Hepatic stellate cell (primary cell): ENCODE measurements at regions not wholly inside any gene's neighbourhood (a gene's known extent, or its start where the extent isn't known, plus 50 kb on each side); places are given as distances from the start of the nearest gene placed in this dataset.

Experiments
- DNase-seq: peaks from one replicate; pipeline ENCODE4 v3.0.0; 2011; ENCODE audit warnings: low spot score

- no peak for DNase-seq
Measured at GRCh38 chr10:106467506-106467905, 697.0 kb downstream of the SORCS1 start.

- DNase-seq = no peak
Measured at GRCh38 chr10:106457522-106457921, 707.0 kb downstream of the SORCS1 start.

DNA sequence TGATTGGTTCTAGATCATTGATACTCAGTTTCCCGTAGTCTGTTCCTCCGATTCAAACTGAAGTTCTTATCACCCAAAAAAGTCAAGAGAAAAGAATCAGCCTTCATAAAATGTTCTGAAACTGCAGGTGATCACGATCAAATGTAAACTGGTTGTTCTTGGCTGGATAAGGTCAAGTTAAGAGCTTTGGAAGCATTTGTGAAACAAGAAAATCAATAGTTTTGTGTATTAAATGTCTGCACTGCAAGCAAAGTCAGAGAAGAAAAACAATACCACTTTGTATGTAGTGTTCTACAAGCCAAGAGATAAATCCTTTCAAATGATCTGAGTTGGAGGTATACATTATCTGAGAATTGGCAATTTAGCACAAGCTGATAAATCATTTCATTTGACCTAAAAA, 710.3 kb downstream of the SORCS1 start:
- no peak for DNase-seq

- no peak for DNase-seq
Measured at GRCh38 chr10:106450966-106451365, 713.5 kb downstream of the SORCS1 start.

DNA sequence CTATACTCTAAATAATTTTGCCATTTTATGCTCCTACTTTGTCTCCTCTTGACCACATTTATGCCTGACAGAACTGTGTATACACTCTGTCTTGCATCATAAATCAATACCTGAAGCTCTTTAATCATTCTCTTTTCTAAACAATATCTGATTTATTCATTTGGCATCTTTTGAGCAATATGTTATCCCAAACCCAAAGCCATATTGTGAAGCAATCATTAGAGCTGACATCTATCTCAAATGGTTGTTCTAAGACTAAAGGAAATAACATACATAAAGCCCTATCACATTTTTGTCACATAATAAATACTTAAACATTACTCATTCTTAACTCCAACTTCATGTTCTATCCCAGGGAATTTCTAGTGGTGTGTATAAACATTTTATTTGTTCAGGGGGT, 717.6 kb downstream of the SORCS1 start:
- DNase-seq = no peak

DNA sequence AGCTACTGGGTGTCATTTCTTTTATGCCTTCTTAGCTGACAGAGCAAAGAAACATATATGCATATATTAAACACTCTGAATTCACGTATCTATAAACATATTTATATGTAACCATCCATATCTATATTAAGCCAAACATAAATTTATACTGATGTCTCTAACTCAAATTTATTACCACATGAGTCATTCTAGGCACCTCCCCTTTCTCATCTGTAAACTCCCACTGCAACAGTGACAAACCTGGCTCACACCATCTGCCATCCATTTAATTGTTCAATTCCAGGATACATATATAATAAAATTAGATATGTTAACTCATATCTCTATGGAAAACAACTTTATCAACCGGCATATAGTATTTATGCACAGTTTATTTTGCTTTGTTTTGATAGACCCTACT, 722.3 kb downstream of the SORCS1 start:
- no peak for DNase-seq

DNA sequence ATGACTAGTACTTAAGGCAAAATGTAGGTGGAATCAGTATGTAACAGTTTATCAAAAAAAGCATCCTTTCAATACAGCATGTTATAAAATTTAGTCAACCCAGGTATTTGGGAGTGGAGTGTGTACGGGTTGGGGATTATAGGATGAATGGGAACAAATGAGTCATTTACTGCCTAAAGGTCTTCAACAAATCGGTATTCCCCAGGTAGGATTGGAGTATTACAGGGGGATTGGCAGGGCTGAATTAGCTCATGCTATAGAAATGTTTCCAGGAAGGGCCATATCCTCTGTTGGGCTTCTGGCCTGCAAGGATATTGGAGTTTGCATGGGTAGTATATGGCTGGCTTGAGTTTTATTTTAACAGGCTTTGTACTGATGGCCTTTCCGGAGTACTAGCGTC, 723.7 kb downstream of the SORCS1 start:
- DNase-seq = no peak

DNA sequence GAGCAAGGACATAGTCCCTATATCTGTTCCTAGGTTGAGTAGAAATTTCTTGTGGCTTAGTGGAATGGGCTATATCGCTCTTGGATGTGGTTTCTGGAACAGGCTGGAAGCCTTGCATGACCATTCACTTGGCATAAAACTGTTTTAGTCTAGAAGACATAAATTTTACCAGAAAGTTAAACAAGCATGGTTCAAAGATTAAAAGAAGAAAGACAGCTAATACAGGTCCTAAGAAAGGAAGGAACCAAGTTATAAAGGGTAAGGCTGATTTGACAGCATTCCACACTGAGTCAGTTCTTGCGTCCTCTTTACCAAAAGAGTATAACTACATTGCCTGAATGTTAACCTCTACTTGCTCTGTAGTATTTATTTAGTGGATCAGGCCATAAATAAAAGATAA, 724.2 kb downstream of the SORCS1 start:
- no peak for DNase-seq

DNA sequence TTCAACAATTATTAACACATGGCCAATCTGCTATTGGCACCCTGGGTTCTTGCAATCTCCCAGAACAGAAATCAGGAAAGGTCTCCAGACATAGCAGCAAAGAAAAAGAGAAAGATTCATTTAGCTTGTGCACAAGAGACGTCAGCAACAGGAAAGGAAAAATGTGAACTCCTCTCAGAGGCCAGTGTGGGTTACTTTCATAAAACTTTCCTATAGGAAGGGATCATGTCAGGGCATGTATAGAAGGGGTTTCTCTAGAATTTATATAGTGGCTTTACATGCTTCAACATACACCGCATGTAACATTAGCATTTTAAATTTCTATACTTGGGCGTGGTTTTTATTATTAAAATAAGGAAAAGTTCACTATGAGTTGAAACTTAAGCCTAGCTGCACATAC, 725.1 kb downstream of the SORCS1 start:
- no peak for DNase-seq

DNA sequence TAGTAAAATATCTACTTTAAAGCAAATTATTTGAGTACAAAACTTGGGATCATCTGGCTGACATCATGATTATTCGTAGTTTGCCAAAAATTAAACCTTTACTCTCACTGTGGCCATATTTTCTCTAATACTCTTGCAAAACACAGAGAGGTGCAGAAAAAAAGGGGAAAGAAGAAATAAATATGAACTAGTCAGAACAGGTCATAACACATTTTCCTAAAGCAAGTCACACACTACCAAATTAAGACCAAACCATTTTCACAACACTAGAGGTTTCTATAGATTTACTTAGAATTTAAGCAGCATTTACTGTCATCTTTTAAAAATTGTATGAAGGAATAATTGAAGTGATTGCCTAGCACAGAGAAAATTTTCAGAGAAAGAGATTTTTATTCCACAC, 726.1 kb downstream of the SORCS1 start:
- DNase-seq = no peak

DNA sequence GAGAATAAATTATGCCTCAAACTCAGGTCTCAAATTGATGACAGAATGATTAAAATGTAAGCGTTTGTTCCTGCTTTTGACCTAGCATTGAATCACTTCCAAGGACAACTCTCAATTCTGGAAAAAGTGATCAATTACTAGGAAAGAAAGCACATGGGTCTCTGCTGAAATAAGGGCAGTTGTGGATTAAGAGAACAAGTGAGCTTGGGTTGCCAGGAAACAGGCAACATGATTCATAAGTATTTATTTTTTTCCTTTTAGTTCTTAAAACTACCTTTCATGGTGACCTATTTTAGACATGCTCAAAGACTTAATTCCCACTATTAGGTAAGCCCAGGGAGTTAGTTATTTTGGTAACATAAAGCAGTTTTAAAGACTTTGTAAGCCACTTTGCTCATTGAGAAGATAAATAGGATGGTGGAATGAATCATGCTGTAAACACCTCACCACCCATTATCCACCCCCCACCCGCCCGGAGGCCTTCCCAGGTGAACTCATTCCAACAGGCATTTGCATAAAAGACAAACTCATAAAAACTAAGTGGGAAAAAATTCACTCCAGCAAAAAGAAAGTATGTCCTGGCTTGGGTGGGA, 728.3 kb downstream of the SORCS1 start:
- no peak for DNase-seq

- no peak for DNase-seq
Measured at GRCh38 chr10:106435081-106435480, 729.4 kb downstream of the SORCS1 start.

- DNase-seq = no peak
Measured at GRCh38 chr10:106424981-106425380, 739.5 kb downstream of the SORCS1 start.

DNA sequence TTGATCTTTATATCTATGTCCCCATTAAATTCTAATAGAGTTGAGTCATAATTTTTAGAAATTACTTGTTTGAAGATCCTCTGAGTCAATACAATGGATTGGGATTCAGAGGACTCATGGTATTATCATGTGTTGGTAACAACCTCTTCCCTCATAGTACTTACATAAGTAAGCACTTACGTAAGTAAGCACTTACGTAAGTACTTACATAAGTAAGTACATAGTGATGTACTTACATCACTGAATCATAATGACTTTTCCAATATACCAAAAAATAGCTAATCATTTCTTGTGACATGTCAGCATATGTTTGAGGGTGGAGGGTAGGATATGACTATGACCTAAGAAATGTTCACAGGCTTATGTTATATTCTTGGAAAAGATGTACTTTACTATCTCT, 740.5 kb downstream of the SORCS1 start:
- peak; percentile 8 for DNase-seq

DNA sequence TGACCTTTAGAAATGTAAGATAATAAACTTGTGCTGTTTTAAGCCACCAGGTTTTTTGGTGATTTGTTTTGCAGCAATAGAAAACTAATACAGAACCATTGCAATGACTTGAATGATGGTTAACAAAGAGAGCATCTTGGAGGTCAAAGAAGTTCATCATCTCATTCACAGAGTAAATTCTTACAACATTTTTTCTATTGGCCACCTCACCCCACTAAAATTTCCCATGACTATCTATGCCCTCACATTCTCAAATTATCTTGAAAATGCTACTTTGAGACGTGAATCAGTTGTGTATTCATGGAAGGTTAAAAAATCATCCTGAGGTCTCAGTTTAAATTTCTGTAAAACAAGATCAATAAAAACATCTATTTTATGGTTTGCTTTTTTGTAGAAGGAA, 754.2 kb downstream of the SORCS1 start:
- no peak for DNase-seq

DNA sequence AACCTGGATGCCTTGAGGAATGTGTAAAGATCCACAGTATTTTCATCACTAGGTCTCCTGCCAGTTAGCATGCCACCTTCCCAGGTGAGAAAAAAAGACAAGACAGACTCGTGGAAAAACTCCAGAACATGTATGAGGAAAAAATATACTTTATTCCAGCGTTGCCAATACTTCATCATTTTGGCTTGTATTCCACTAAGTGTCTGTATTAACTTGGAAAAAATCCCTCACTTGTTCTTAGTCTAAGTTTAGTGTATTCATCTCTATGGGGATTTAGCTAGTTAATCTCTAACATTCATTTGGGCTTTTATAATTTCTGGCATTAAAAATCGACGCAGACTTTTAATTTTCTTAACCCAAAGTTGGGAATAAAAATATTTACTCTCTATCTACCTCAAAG, 759.4 kb downstream of the SORCS1 start:
- DNase-seq = no peak

- DNase-seq = no peak
Measured at GRCh38 chr10:106402458-106402857, 762.0 kb downstream of the SORCS1 start.

- DNase-seq = no peak
Measured at GRCh38 chr10:106401967-106402366, 762.5 kb downstream of the SORCS1 start.

DNA sequence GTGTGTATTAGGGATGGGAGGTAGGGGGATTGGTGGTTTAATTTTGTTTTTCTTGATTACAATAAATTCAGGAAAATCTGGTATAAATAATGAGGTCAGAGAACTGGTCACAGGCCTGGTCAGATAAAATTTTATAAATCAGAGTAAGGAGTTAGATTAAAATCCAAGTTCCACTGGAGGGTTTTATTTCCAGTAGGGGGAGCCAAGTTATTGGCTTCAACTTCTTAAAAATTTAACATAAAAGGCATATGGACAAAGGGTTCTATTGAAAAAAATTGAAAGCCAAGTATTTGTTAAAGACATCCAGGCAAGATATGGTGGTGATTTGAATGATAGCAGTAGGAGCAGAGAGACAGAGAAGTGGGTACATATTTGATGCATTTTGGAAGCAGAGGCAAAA, 763.3 kb downstream of the SORCS1 start:
- DNase-seq = no peak

DNA sequence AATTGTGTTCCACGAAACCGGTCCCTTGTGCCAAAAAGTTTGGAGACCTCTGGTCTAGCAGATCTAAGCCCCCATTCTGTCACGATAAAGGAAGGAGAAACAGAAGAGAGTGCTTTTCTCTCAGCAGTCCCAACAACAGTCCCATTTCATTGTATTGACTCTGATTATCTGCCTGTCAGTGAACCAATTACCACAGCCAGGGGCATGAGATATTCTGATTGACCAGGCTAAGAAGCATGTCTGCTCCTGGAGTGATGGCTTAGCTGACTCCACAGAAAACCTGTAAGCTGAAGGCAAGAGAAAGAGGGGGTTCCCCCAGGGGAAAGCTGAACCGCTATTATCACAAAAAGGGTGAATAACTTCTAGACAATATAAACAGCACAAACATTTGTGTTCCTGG, 765.4 kb downstream of the SORCS1 start:
- no peak for DNase-seq

DNA sequence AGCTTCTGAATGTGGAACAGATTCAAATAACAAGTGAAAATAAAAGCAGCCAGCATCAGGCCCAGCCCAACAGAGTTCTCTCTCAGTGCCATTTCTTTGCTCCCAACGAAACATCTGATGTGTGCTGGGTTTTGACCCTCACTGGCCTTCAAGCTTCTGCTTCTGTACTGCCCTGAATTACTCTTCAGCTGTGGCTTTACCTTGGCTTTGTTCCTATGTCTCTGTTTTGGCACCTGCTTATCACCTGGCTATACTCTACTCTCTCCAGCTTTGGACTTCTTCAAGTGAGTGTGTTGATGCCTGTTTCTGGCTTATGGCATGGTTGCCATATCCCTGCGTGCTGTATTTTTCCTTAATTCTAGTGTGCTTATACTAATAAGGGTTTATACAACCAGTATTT, 768.3 kb downstream of the SORCS1 start:
- no peak for DNase-seq

DNA sequence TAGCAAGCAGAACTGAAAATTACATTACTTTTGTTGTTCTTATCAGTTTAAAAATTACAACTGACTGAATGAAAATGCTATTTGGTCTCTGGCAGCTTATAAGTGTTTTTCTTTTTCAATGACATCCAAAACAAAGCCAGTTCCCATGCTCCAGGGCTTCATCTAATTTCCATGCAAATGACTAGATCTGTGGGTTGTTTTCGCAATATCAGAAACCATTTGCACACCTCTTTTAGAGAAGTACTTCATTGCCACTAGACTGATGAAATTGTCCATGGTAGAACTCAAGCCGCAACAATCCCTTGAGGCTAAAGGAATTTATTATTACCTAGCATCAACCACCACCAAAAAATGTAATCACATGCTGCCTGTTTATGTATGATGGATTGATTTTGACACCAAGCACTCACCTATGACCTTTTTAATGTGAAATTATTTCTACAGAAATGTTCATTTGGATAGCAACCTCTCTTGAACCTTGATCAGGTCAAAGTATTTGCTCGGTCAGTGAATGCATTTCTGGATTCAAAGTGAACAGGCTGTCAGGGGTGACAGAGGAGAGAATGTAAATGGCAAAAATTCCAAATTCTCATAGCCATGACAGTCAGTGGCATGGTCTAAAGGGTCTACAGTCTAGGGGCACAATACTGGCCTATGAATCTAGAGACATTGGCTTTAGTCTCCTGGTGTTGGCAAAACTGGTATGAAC, 769.3 kb downstream of the SORCS1 start:
- DNase-seq = no peak

DNA sequence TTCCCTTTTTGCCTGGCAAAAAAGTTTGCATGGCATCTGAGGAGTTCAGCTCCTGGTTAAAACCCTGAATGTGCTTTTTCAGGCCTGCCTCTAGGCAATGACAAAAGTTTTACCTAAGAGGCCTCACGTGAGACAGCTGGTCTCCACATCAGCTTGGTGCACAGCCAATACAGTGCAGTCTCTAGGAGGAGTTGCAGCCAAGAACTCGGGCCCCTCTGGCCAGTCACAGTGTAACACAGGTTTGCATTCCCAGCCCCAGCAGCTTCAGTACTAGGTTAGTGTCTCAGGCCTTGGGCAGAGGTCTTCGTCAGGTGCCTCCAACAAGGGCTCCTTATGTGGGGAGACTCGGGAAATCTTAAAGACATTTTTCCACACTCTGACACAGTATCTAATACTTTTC, 771.7 kb downstream of the SORCS1 start:
- DNase-seq = no peak

DNA sequence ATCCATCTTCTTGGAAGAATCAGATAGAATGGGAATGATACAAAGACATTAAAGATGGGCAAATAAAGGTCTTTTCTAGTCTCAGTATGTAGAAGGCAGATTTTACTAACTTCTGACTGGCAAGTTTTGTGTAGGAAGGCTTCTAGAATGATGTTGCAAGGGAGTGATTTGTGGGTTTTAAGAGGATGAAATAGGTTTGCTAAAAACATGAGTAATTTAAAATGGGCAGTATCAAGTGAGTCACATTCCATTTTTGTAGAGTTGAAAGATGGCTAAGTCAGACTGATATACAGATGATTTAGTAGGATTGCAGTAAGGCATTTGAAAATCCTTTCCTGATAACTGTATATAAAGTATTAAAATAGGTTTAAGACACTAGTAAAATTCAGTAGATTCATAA, 777.4 kb downstream of the SORCS1 start:
- DNase-seq = no peak
